TTC549 (cell line): ENCODE measurements at regions not wholly inside any gene's neighbourhood (a gene's known extent, or its start where the extent isn't known, plus 50 kb on each side); places are given as distances from the start of the nearest gene placed in this dataset.

Source experiments
- FAIRE-seq: peaks from 2 replicates; lab custom pipeline; 2012; peaks lifted over from hg19 to GRCh38; lab: Jason Lieb, UNC

- FAIRE-seq = no peak
Observed at GRCh38 chr7:110157631-110158362, 933.1 kb upstream of the LRRN3 start.

GRCh38 chr7:110168010-110168409, 922.9 kb upstream of the LRRN3 start:
- FAIRE-seq = no peak

GRCh38 chr7:110170841-110171240, 920.1 kb upstream of the LRRN3 start:
- no peak for FAIRE-seq

- no peak for FAIRE-seq
Observed at GRCh38 chr7:110177463-110177862, 913.5 kb upstream of the LRRN3 start.

- no peak for FAIRE-seq
Observed at GRCh38 chr7:110179037-110179436, 911.9 kb upstream of the LRRN3 start.

- FAIRE-seq = no peak
Observed at GRCh38 chr7:110181768-110182167, 909.2 kb upstream of the LRRN3 start.

GRCh38 chr7:110186334-110186733, 904.6 kb upstream of the LRRN3 start:
- FAIRE-seq = no peak

GRCh38 chr7:110187877-110188554, 902.9 kb upstream of the LRRN3 start:
- FAIRE-seq = no peak

GRCh38 chr7:110204527-110204926, 886.4 kb upstream of the LRRN3 start:
- FAIRE-seq = no peak

- no peak for FAIRE-seq
Observed at GRCh38 chr7:110205899-110206298, 885.0 kb upstream of the LRRN3 start.

- no peak for FAIRE-seq
Observed at GRCh38 chr7:110209884-110210283, 881.0 kb upstream of the LRRN3 start.

- no peak for FAIRE-seq
Observed at GRCh38 chr7:110210941-110211608, 879.9 kb upstream of the LRRN3 start.

- FAIRE-seq = no peak
Observed at GRCh38 chr7:110224643-110225042, 866.3 kb upstream of the LRRN3 start.

GRCh38 chr7:110246118-110246517, 844.8 kb upstream of the LRRN3 start:
- no peak for FAIRE-seq

GRCh38 chr7:110253093-110253492, 837.8 kb upstream of the LRRN3 start:
- no peak for FAIRE-seq

- FAIRE-seq = no peak
Observed at GRCh38 chr7:110257673-110258072, 833.3 kb upstream of the LRRN3 start.

- FAIRE-seq = no peak
Observed at GRCh38 chr7:110262251-110262650, 828.7 kb upstream of the LRRN3 start.

- no peak for FAIRE-seq
Observed at GRCh38 chr7:110264288-110264687, 826.6 kb upstream of the LRRN3 start.

- FAIRE-seq = no peak
Observed at GRCh38 chr7:110281362-110281761, 809.6 kb upstream of the LRRN3 start.

GRCh38 chr7:110283056-110283455, 807.9 kb upstream of the LRRN3 start:
- no peak for FAIRE-seq

- no peak for FAIRE-seq
Observed at GRCh38 chr7:110291430-110291829, 799.5 kb upstream of the LRRN3 start.

- FAIRE-seq = no peak
Observed at GRCh38 chr7:110296321-110296720, 794.6 kb upstream of the LRRN3 start.

- FAIRE-seq = no peak
Observed at GRCh38 chr7:110307776-110308175, 783.2 kb upstream of the LRRN3 start.
